ENCODE measurements at regions not wholly inside any gene's neighbourhood (a gene's known extent, or its start where the extent isn't known, plus 50 kb on each side); places are given as distances from the start of the nearest gene placed in this dataset.

- TF ChIP-seq CTCF (IDR thresholded peaks at IDR 0.05): no peak
- no peak for TF ChIP-seq ZFX (IDR thresholded peaks at IDR 0.05; ENCODE audit: borderline replicate concordance)
- no peak overlapping the region for H3K27ac ChIP-seq
Observed at GRCh38 chr5:27489701-27490100, 451.3 kb upstream of the CDH9 start.

GRCh38 chr5:27482663-27483062, 444.3 kb upstream of the CDH9 start:
- TF ChIP-seq ZFX (IDR thresholded peaks at IDR 0.05; ENCODE audit: borderline replicate concordance) (no peak), CTCF (IDR thresholded peaks at IDR 0.05) (no peak)
- H3K27ac ChIP-seq: no peak overlapping the region

- no peak for TF ChIP-seq ZFX (IDR thresholded peaks at IDR 0.05; ENCODE audit: borderline replicate concordance)
- no peak for TF ChIP-seq CTCF (IDR thresholded peaks at IDR 0.05)
- no peak overlapping the region for H3K27ac ChIP-seq
Observed at GRCh38 chr5:27479859-27480258, 441.5 kb upstream of the CDH9 start.

GRCh38 chr5:27477550-27477949, 439.2 kb upstream of the CDH9 start:
- TF ChIP-seq ZFX (IDR thresholded peaks at IDR 0.05; ENCODE audit: borderline replicate concordance) (no peak), CTCF (IDR thresholded peaks at IDR 0.05) (no peak)
- no peak overlapping the region for H3K27ac ChIP-seq

- no peak for TF ChIP-seq CTCF (IDR thresholded peaks at IDR 0.05)
- TF ChIP-seq ZFX (IDR thresholded peaks at IDR 0.05; ENCODE audit: borderline replicate concordance): no peak
Observed at GRCh38 chr5:27476356-27476988, 438.1 kb upstream of the CDH9 start.

GRCh38 chr5:27475063-27475462, 436.7 kb upstream of the CDH9 start:
- TF ChIP-seq CTCF (IDR thresholded peaks at IDR 0.05) (no peak), ZFX (IDR thresholded peaks at IDR 0.05; ENCODE audit: borderline replicate concordance) (no peak)
- H3K27ac ChIP-seq: no peak overlapping the region

More at GRCh38 chr5:27476356-27476988, 438.1 kb upstream of the CDH9 start:
- no peak overlapping the region for H3K27ac ChIP-seq

- no peak for TF ChIP-seq ZFX (IDR thresholded peaks at IDR 0.05; ENCODE audit: borderline replicate concordance)
- no peak for TF ChIP-seq CTCF (IDR thresholded peaks at IDR 0.05)
Observed at GRCh38 chr5:27474395-27474794, 436.0 kb upstream of the CDH9 start.

More at GRCh38 chr5:27474395-27474794, 436.0 kb upstream of the CDH9 start:
- no peak overlapping the region for H3K27ac ChIP-seq
